ENCODE measurements at regions not wholly inside any gene's neighbourhood (a gene's known extent, or its start where the extent isn't known, plus 50 kb on each side); places are given as distances from the start of the nearest gene placed in this dataset.

DNA sequence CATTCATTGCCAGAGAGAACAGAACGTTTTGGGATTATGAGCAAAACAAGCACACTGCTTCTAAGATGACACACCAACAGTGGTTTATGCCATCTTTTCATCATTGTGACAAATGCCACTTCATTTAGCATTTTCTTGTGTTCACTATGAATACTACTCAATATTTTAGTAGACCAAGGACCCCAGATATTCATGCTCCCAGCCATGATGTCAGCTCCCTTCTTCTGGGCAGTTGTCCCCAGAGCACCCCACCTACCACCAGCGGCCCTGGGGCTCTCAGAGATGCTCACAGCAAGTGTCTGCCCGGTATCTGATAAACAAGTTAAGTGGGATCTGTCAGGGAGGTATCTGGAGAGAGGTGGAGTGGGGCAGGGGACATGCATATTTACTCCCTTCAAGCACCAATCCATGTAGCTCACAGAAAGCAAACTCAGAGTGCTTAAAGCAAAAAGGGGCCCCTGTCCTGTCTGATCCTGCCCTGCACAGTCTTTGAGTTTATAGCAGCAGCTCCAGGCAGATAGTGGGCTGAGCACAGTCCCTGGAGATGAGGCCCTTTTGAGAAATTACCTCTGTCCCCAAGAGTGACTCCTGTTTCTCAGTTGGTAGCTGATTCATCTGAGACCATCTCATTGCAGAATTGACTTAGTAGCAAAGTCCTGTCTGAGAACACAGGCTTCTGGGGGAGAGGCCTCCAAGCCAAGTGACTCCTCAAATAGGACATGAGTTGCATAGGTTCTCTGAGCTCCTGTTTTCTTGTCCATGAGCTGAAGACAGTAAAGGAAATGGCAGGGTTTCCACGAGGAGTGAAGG lies 281.8 kb upstream of the KLF6 start:
- FAIRE-seq (no peak), DNase-seq (ENCODE audit: extremely low spot score, insufficient read length, low read depth) (no peak)

DNA sequence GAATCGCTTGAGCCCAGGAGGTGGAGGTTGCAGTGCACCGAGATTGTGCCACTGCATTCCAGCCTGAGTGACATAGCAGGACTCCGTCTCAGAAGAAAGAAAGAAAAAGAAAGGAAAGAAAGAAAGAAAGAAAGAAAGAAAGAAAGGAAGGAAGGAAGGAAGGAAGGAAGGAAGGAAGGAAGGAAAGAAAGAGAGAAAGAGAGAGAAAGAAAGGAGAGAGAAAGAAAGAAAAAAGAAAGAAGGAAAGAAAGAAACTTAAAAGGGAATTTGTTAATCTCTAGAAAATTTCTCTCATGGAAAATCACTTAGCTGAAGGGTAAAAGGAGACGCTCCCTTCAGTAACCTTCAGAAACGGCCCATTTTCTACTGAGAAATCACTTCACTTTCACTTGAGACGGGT lies 279.5 kb upstream of the KLF6 start:
- DNase-seq (ENCODE audit: extremely low spot score, insufficient read length, low read depth) (no peak), FAIRE-seq (no peak)

DNA sequence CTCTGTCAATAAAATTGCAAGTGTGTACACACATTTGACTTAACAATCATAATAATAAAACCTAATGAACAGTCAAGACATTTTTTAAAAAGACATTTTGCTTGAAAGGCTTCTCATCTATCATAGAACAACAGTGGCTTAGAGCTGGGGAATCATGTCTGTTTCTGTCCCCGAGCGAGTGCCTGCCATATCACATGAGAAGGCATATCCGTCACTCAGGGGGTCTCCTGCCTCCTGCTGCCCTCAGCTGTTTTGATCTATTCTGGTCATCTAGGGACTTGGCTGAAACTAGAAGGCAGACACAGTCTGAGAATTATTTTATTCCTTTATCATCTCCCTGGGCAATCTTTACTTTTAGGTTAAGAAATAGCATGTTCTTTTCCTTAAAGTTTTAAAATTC lies 278.7 kb upstream of the KLF6 start:
- DNase-seq (ENCODE audit: extremely low spot score, insufficient read length, low read depth): no peak

DNA sequence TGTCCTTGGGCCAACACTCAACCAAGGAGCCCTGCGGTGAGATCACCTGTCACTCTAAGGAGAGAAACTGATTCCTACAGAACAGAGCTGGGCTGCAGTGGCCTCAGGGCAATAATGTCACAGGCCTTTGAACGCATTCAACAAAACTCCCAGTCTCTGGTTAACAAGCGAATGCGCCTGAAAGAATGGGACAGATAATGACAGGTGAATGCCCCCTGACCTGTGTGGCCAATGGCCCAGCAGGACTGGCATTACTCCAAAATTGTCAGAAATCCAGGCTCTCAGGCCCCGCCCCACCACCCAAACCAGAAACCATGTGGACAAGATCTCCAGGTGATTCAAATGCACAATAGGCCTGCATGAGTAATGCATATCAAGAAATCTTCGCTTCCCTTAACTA lies 277.7 kb upstream of the KLF6 start:
- FAIRE-seq: no peak

More for the DNA sequence above, 278.7 kb upstream of the KLF6 start:
- FAIRE-seq: no peak

DNA sequence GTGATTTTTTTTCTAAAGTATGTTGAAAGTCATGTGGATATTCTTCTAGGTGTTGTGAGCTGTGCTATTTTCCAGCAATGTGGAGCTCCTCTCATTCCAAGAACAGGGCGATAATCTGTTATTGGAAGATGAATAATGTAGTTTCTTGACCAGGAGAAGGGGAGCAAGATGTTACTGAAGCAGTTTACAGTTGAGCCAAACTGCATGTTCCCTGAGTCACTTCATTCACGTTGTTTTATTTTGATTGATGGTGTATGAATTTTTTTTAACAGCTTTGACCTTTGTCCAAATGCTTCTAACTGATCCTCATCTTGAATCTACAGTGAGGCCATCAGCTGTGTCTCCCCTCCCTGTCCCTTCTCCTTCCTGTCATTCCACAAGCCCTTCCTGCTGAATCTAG lies 277.1 kb upstream of the KLF6 start:
- DNase-seq (ENCODE audit: extremely low spot score, insufficient read length, low read depth) (no peak), FAIRE-seq (no peak)

More for the DNA sequence above, 277.7 kb upstream of the KLF6 start:
- no peak for DNase-seq (ENCODE audit: extremely low spot score, insufficient read length, low read depth)

DNA sequence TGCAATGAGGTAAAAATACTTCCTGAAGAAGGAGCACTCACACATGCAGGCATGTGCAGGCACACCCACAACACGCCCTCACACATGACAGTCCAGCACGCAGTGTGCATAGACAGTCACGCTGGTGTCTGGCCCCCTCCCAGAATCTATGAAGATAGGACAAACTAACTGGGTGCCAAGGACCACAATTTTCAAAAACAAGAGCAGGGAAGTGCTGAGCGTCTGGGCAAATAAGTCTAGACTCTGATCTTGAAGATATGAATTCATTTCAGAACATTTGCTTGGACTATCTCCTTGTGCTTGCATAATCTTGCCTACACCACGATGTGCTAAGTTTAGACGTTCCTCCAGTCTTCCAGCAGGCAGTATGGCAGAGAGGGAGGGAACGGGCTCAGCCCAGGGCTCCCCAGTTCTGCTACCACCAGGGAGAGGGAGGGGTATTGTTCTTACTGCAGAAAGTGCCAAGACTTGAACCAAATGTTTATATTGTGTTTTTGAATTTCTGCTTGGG lies 276.5 kb upstream of the KLF6 start:
- FAIRE-seq: no peak
- DNase-seq (ENCODE audit: extremely low spot score, insufficient read length, low read depth): no peak

DNA sequence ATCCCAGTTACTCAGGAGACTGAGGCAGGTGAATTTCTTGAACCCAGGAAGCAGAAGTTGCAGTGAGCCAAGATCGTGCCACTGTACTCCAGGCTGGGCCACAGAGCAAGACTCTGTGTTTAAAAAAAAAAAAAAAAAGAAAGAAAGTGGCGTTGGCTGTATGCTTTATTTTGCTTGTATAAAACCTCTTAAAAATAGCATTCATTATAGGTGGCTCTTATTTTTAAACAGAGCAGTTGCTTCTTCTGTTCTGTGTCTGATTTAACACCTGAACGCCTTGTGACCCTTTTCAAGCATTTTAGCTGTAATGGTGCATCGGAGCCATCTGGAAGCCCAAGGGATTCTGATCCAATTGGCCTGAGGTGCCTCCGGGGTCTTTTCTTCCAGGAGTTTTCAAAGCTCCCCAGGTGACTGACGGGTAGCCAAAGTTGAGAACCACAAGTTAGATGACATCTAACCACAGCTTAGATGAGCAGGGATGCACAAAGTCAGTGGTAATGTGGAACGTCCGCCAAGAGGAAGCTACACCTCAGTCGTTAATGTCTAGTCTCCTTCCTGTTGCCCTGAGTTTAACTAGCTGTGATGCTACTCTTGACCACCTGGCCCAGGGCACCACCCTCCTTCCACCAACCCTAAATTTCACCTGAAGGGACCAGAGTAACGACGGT lies 274.6 kb upstream of the KLF6 start:
- DNase-seq (ENCODE audit: extremely low spot score, insufficient read length, low read depth) (no peak), FAIRE-seq (no peak)

DNA sequence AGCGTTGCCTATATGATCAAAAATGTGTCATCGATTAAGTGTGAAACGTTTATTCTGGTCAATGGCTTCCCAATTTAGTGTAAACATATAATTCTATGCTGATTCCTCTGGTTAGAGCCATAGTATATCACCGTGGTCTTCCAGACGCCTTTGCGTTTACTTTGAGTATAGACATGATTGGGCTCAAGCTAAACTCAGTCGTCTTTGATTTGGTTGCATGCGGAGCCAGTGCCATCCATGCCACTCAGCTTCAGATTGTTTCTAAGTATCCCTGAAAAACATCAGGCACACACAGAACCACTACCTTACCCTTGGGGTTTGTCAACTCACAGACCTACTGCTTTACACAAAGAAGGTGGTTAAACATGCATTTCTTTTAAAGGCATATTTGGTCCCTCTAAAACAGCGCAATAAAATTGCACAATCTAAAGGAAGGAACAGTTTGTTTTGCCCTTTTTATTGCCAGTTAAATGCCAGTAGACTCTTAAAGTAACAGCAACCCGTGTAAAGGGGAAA lies 273.6 kb upstream of the KLF6 start:
- no peak for DNase-seq (ENCODE audit: extremely low spot score, insufficient read length, low read depth)
- no peak for FAIRE-seq

DNA sequence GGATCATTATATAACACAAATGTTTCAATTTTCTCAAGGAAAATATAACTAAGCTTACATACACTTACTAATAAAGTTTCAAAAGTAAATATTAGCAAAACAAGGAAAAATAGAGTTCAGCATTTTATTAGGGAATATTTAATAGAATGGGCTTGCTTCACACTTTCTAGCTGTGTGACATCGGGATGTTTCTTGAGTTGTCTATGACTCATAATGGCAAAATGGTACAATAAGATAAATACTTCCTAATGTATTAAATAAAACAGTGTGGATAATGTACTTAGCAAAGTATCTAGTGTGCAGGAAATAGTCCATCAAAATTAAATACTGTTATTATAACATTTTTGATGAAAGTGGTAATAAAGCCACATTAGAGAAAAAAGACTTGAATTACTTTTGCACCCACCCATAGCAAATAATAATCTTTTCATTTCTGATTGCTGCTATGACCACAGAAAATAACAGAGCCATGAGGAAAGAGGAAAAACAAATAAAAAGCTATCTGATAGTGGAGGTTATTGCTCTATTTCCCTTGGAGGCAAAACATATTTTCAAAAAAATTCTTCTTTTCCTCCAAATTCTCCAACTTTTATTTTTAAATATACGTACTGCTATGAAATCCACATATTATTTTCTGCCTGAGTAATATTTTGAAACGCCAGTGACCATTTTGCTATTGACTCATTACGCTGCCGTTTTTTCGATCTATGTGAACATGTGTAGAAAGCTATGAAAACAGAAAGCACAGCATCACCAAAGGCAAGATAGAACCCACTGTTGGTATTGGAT lies 272.9 kb upstream of the KLF6 start:
- DNase-seq (ENCODE audit: extremely low spot score, insufficient read length, low read depth) (no peak), FAIRE-seq (no peak)

DNA sequence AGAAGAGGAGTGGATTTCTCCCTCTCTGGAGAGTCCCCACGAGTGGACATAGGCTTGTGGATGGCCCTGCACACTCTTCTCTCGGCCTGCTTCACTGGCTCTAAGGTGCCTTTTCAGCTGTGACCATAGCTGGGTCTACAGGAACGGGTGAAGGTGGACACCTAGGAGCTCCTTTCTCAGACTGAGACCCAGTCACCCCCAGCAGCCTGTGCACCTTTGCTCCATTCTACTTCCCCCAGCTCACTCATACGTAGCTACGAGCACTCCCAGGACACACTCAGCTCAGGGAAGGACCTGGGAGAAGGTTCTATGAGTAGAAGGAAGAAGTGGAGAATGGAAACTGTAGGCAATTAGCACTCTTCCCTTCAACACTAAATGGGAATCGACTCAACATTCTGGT lies 272.0 kb upstream of the KLF6 start:
- FAIRE-seq: no peak

DNA sequence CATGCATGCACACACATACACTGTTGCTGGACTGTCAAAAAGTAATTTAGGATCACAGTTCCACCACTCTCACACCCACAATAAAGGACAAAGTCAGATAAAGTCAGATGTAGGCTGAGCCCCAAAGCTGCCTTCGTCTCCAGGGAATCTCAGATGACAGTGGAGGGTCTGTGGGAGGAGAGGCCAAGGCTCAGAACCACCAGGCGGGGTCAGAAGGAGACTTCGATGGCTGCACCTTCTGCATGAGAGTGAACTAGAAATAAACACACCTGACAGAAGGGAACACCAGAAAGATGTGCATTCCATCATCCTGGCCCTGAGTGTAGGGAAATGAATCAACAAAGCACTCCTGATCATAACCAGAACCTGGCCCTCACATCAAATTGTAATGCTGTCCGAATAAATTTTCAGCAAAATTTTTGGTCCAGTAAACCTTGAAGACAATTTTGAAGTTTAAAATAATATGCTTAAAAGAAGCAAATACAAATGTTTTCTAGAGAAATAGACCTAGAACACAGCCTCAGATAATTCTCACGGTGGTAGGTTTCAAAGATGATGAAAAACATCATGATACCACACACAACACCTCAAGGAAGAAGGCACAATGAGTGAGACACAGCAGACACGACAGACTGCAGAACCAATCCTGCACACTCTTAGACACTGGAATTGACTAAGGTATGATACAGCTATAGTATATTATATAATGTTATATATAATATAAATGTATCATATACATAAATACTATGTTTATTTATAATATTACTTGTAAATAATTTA lies 269.8 kb upstream of the KLF6 start:
- no peak for DNase-seq (ENCODE audit: extremely low spot score, insufficient read length, low read depth)
- no peak for FAIRE-seq

More for the DNA sequence above, 272.0 kb upstream of the KLF6 start:
- no peak for DNase-seq (ENCODE audit: extremely low spot score, insufficient read length, low read depth)

DNA sequence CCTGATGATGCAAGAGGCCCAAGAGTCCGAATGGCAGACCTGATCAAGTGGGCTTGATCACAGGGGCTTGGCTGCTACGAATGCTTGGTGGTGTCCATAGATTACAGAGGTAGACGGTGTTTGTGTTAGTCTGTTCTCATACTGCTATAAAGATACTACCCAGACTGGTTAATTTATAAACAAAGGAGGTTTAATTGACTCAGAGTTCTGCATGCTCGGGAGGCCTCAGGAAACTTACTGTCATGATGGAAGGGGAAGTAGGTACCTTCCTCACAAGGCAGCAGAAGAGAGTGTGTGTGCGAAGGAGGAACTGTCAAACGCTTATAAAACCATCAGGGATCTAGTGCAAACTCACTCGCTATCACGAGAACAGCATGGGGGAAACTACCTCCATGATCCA lies 268.9 kb upstream of the KLF6 start:
- FAIRE-seq: no peak
- no peak for DNase-seq (ENCODE audit: extremely low spot score, insufficient read length, low read depth)

DNA sequence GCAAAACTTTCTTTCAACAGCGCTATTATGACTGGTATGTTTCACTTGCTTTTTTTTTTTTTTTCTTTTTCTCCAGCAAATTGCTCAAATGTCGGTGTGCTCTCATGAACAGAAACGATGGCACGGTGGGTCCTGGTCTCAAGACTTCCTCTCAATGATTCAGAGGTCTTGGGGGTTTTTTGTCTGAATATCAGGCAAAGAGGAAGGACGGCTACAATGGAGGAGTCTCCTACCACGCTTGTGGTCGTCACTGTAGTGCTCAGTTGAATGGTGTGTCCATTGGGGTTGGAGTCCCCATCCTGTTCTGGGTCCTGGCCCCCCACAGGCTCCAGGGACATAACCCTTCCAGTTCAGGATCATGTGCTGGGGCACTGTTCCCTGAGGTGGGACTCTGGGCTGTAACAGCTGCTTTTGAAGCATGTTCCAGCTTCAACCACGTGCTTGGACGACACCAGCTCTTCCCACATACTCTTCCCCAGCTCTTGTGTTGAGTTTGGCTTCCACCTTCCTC lies 266.7 kb upstream of the KLF6 start:
- FAIRE-seq: no peak

DNA sequence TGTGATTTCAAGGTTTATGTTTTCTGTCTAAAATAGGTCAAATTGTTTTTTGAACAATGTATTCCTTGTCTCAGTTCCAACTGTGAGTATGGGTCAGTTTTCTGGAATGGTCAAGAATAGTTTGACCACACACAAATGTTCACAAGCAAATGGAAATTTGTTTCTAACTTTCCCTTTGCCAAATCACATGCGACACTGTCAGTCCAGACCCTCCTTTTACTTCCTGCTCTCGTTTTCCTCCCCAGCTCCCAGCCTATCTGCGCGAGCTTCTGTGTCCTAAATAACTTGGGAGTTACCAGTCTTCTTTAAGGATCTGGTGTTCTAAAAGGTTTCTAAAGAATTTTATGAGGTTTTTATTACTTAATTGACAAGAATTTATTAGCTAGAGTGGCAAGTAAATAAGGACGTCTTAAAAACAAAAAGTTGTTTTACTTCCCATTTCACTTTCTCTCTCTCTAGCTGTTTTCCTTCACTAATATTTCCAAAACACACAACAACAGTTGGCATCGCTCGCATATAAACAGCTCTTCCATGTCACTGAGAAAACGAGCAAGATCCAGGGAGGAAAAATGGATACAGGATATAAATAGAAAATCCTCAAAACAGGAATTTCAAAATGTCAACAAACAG lies 266.1 kb upstream of the KLF6 start:
- peak; percentile 42 for FAIRE-seq
- no peak for DNase-seq (ENCODE audit: extremely low spot score, insufficient read length, low read depth)

More for the DNA sequence above, 266.7 kb upstream of the KLF6 start:
- no peak for DNase-seq (ENCODE audit: extremely low spot score, insufficient read length, low read depth)

DNA sequence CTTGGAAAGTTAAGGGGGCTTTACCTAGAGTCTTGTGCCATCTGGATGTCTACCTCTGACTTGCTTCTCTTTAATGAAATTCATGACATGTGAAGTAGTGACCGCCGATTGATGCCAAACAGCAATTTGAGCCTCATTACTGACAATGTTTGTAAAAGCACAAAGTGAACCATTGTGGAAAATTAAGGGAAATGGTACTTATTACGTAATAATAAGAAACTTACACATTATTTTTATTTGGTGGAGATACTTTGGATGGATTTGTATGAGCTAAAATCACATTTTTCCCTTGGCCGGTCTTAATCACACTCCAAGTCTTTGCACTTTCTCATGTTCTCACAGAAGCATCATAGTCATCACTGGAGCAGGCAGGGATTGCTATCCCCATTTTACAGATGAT lies 265.1 kb upstream of the KLF6 start:
- FAIRE-seq (no peak), DNase-seq (ENCODE audit: extremely low spot score, insufficient read length, low read depth) (no peak)

DNA sequence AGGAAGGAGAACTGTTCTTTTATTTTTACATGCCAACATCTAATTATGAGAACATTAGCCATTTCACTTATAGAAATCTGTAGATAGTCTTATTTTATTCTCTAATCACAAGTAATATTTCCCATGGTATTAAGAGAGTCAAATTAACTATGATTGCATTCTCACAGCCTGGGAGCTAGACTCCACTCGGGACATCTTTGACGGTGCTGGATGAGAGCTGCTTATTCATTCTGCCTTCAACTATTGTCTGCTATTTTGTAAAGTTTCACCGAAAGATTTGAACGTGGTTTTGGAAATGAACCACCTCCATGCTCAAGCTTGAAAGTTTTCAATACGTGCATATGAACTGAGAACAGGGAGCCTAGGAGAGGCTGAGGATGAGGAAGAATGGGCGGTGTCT lies 264.3 kb upstream of the KLF6 start:
- FAIRE-seq (no peak), DNase-seq (ENCODE audit: extremely low spot score, insufficient read length, low read depth) (no peak)

DNA sequence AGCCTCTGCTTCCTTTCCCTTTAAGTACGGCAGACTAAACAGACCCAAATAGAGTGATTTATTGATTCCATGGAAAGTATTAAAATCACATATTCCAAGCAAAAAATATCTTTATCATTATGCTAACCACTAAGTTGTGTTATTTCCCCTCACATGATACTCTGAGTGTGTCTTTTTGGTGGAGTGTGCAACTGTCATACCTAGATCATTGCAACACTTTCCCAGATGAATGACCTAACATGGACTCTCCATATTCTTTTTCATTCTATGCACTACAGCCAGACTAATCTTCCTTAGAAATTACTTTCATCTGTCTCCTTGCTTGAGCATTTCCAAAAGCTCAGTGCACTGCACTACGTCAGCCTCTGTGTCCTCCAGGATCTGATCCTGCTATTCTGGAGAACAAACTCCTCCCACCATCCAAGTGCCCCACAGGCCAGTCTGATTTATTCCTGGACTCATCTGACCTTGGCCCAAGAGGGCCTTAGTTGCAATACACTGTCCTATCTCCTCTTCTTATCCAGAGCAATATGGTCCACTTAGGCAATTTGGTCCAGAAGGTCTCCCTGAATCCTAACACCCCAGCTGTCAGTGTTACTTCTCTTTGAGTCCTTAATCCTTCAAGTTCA lies 263.3 kb upstream of the KLF6 start:
- no peak for DNase-seq (ENCODE audit: extremely low spot score, insufficient read length, low read depth)
- no peak for FAIRE-seq

DNA sequence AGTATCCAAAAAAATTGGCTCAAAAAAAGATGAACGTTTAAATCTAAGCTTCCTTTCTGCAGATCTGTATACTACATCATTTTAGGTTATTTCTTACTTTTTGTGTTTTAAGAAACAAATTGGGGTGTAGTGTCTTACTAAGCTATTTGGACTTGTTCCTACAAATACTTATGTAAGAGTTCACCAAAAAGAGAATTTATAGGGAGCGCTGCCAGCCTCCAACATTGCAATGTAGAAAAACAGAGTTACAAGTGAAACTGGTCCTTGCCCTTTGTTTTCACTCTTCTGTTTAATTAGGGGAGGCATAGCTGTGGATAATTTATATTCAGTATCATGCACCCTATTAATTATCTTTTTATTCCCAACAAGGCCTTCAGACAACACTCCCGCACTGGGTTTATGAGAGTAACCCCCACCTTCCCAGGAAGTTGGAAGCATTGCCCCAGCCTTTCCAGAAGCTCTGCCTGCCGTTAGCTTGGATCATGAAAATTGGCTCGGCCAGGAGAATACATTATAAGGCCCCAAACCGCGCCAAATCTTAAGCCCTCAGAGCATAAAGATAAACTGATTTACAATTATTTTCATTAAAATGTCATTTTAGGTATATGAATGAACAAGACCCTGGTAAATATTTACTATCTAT lies 261.8 kb upstream of the KLF6 start:
- FAIRE-seq: no peak

More for the DNA sequence above, 261.8 kb upstream of the KLF6 start:
- no peak for DNase-seq (ENCODE audit: extremely low spot score, insufficient read length, low read depth)

Measured in GM18507 (cell line).